Lung (tissue), 11 donors: ENCODE measurements at regions not wholly inside any gene's neighbourhood (a gene's known extent, or its start where the extent isn't known, plus 50 kb on each side); places are given as distances from the start of the nearest gene placed in this dataset.

Experiments used
- ATAC-seq: fragments of 200-7000 bp; cut with Tn5 transposase; one replicate; pipeline ENCODE4 v1.9.1; 2020; ENCODE audit warnings: moderate number of reproducible peaks; ENCODE audit not compliant: insufficient read depth, low FRiP score
- DNase-seq, 3 donors: peaks; one replicate each; pipeline ENCODE4 v3.0.0-alpha.2; 2013 to 2017
- H3K27ac ChIP-seq, 2 donors: one replicate each; pipeline ENCODE4 v1.5.1; 2013; ENCODE audit warnings: mild to moderate bottlenecking in 2 of 2, moderate library complexity in 2 of 2, control low read depth in 1 of 2, inconsistent platforms in 1 of 2, low read depth in 1 of 2, low read length in 1 of 2
- H3K27me3 ChIP-seq, 3 donors: one replicate each; pipeline ENCODE4 v1.5.1; 2013; ENCODE audit warnings: low read length in 2 of 3; ENCODE audit not compliant: control insufficient read depth in 3 of 3, insufficient read depth in 3 of 3
- H3K36me3 ChIP-seq, 4 donors: one replicate each; pipeline ENCODE4 v1.5.1; 2013; ENCODE audit warnings: low read length in 4 of 4, mild to moderate bottlenecking in 1 of 4, moderate library complexity in 1 of 4; ENCODE audit not compliant: control insufficient read depth in 4 of 4, insufficient read depth in 4 of 4
- H3K4me1 ChIP-seq, 5 donors: one replicate each; pipeline ENCODE4 v1.5.1; 2013; ENCODE audit warnings: low read length in 5 of 5, mild to moderate bottlenecking in 2 of 5, moderate library complexity in 1 of 5; ENCODE audit not compliant: control insufficient read depth in 5 of 5, insufficient read depth in 5 of 5
- H3K4me3 ChIP-seq: one replicate; pipeline ENCODE4 v1.5.1; 2013; ENCODE audit warnings: mild to moderate bottlenecking, control low read depth, moderate library complexity
- H3K9ac ChIP-seq, 2 donors: one replicate each; pipeline ENCODE4 v1.5.1; 2013; ENCODE audit warnings: low read length in 2 of 2, control low read depth in 1 of 2; ENCODE audit not compliant: insufficient read depth in 1 of 2
- H3K9me3 ChIP-seq, 4 donors: one replicate each; pipeline ENCODE4 v1.5.1; 2013; ENCODE audit warnings: low read length in 3 of 4, mild to moderate bottlenecking in 1 of 4, moderate library complexity in 1 of 4; ENCODE audit not compliant: control insufficient read depth in 4 of 4, insufficient read depth in 3 of 4
- CTCF ChIP-seq: IDR thresholded peaks from 2 replicates; pipeline ENCODE4 v1.5.1; 2012; ENCODE audit warnings: mild to moderate bottlenecking; ENCODE audit errors: control extremely low read depth, extremely low read depth
- WGBS, 2 donors: extraction: QIAGEN DNeasy Blood & Tissue Kit; methylation state at CpG; one replicate each; pipeline ENCODE4 v1.1.7; 2013; 5-methylcytosine and 5-hydroxymethylcytosine counted together
- donor health status: control.
- donor health status: control.
- donor health status: Bipolar disorder and iron deficiency.
- donor health status: healthy.
- donor health status: DM: yes; HTN: yes; CAD: no.

- H3K9ac ChIP-seq, result no peak overlapping the region
- H3K4me1 ChIP-seq, result no peaks in the 10 kb centered on the region
- no peak for TF ChIP-seq CTCF
- no peaks in the 10 kb centered on the region for H3K27me3 ChIP-seq
- H3K36me3 ChIP-seq, result no peaks in the 10 kb centered on the region
- H3K4me3 ChIP-seq, result no peak overlapping the region
- ATAC-seq (no peak), DNase-seq (peak in 1 of 3 donors; percentile 31)
- no peaks in the 10 kb centered on the region for H3K9me3 ChIP-seq
- H3K27ac ChIP-seq, result no peak overlapping the region
- 54 to 78% methylated on average over 2 of the region's 2 CpGs for WGBS, 2 donors
Measured at GRCh38 chr4:27178061-27178460, 317.4 kb downstream of the STIM2 start.

- 38 to 53% methylated on average over 4 of the region's 4 CpGs for WGBS, 2 donors
- Histone ChIP-seq H3K27me3 (no peaks in the 10 kb centered on the region), H3K9me3 (no peaks in the 10 kb centered on the region), H3K36me3 (no peaks in the 10 kb centered on the region), H3K27ac (no peak overlapping the region), H3K4me1 (no peaks in the 10 kb centered on the region), H3K9ac (no peak overlapping the region), H3K4me3 (no peak overlapping the region)
- ATAC-seq, result no peak
- DNase-seq, result no peak
- no peak for TF ChIP-seq CTCF
Measured at GRCh38 chr4:27181693-27182092, 321.1 kb downstream of the STIM2 start.

GRCh38 chr4:27182211-27182610 is 321.6 kb downstream of the STIM2 start:
- Histone ChIP-seq H3K27me3 (no peaks in the 10 kb centered on the region), H3K9me3 (no peaks in the 10 kb centered on the region), H3K4me1 (no peaks in the 10 kb centered on the region), H3K9ac (no peak overlapping the region), H3K4me3 (no peak overlapping the region), H3K36me3 (no peaks in the 10 kb centered on the region), H3K27ac (no peak overlapping the region)
- no peak for ATAC-seq
- DNase-seq, result no peak
- no peak for TF ChIP-seq CTCF
- WGBS, 2 donors, result 95 to 98% methylated on average over 2 of the region's 2 CpGs

GRCh38 chr4:27184508-27185155 is 324.0 kb downstream of the STIM2 start:
- H3K4me3 ChIP-seq, result no peak overlapping the region
- no peaks in the 10 kb centered on the region for H3K4me1 ChIP-seq
- H3K9ac ChIP-seq, result no peak overlapping the region
- H3K27ac ChIP-seq, result no peak overlapping the region
- H3K9me3 ChIP-seq, result no peaks in the 10 kb centered on the region
- TF ChIP-seq CTCF, result no peak
- H3K36me3 ChIP-seq, result no peaks in the 10 kb centered on the region
- DNase-seq, result no peak
- ATAC-seq, result no peak
- H3K27me3 ChIP-seq, result no peaks in the 10 kb centered on the region
- 56 to 62% methylated on average over 6 of the region's 6 CpGs for WGBS, 2 donors
